K562 (cell line): ENCODE measurements at regions not wholly inside any gene's neighbourhood (a gene's known extent, or its start where the extent isn't known, plus 50 kb on each side); places are given as distances from the start of the nearest gene placed in this dataset.

Source experiments
- ATAC-seq: fragments of 200-7000 bp; cut with Tn5 transposase; 3 replicates; pipeline ENCODE4 v1.9.1; 2020; ENCODE audit warnings: moderate library complexity
- BruUV-seq: library from RNA; stranded (reverse); fragments of 400-500 nt; replicated peaks from 2 replicates; lab custom pipeline; 2021; lab: Mats Ljungman, UMichigan
- CTCF ChIA-PET: fragments of 300-600 bp; formaldehyde crosslinking; extraction: SDS; loops from one replicate; lab custom pipeline; 2021; ENCODE audit warnings: low intra/inter-chr PET ratio; lab: Yijun Ruan, JAX
- POLR2A ChIA-PET: fragments of 300-600, 350-650 bp; sonication (Branson Sonifier 250); formaldehyde crosslinking; extraction: SDS; loops from one replicate; lab custom pipeline; 2021; ENCODE audit warnings: antibody characterized with exemption, inconsistent platforms; lab: Yijun Ruan, JAX
- DNase-seq, 4 experiments: peaks; one replicate each; pipeline versions ENCODE4 v3.0.0 to v3.0.0-alpha.2; 2011 to 2018; ENCODE audit warnings: low spot score in 3 of 4, mixed read lengths in 3 of 4; ENCODE audit errors: extremely low read depth in 1 of 4
- FAIRE-seq: peaks from 2 replicates; lab custom pipeline; 2011; peaks lifted over from hg19 to GRCh38; lab: Jason Lieb, UNC
- H2AFZ ChIP-seq: 2 replicates; pipeline ENCODE4 v1.6.0; 2011; ENCODE audit warnings: low read depth, low read length, control low read depth, inconsistent platforms
- H3K27ac ChIP-seq: fragments of 200-600 bp; 3 replicates; pipeline ENCODE4 v1.8.0; 2011; ENCODE audit warnings: low read depth, mild to moderate bottlenecking, control low read depth, inconsistent platforms, low read length, moderate library complexity, mixed read lengths; ENCODE audit errors: extremely low read depth
- H3K27me3 ChIP-seq, 2 experiments: fragments of 300-600 bp in 1 of 2; 2 replicates in 1 of 2; 3 replicates in 1 of 2; pipeline versions ENCODE4 v1.6.0 to v1.8.0; 2011; ENCODE audit warnings: inconsistent platforms in 2 of 2, low read length in 2 of 2, mild to moderate bottlenecking in 1 of 2, mixed read lengths in 1 of 2, moderate library complexity in 1 of 2; ENCODE audit not compliant: control insufficient read depth in 2 of 2, insufficient read depth in 2 of 2
- H3K36me3 ChIP-seq: fragments of 300-600 bp; 3 replicates; pipeline ENCODE4 v1.8.0; 2011; ENCODE audit warnings: mild to moderate bottlenecking, low read length, inconsistent platforms; ENCODE audit not compliant: control insufficient read depth, insufficient read depth
- H3K4me1 ChIP-seq, 2 experiments: fragments of 200-600 bp in 1 of 2; replicated peaks in 1 of 2; 2 replicates in 1 of 2; 3 replicates in 1 of 2; pipeline versions ENCODE4 v1.5.1 to v1.8.0; 2011; ENCODE audit warnings: inconsistent platforms in 2 of 2, low read length in 2 of 2, mild to moderate bottlenecking in 1 of 2, mixed read lengths in 1 of 2, moderate library complexity in 1 of 2; ENCODE audit not compliant: control insufficient read depth in 2 of 2, insufficient read depth in 2 of 2
- H3K4me2 ChIP-seq: 2 replicates; pipeline ENCODE4 v1.6.1; 2011; ENCODE audit warnings: low read length, control low read depth, inconsistent platforms, mixed read lengths; ENCODE audit not compliant: insufficient read depth
- H3K4me3 ChIP-seq: fragments of 200-600 bp; sonication (generic), shearing (Covaris generic); 2 replicates; pipeline ENCODE4 v1.5.1; 2016; ENCODE audit warnings: control low read depth, inconsistent platforms
- H3K79me2 ChIP-seq: fragments of 200-600 bp; 3 replicates; pipeline ENCODE4 v1.8.0; 2011; ENCODE audit warnings: low read length, inconsistent platforms; ENCODE audit not compliant: control insufficient read depth, insufficient read depth
- H3K9ac ChIP-seq, 2 experiments: 2 replicates each; pipeline versions ENCODE4 v1.6.0 to v1.6.1; 2011; ENCODE audit warnings: low read depth in 2 of 2, low read length in 2 of 2, control low read depth in 1 of 2, inconsistent platforms in 1 of 2, mild to moderate bottlenecking in 1 of 2, mixed read lengths in 1 of 2; ENCODE audit not compliant: insufficient read depth in 1 of 2
- H3K9me1 ChIP-seq: one replicate; pipeline ENCODE4 v1.6.0; 2011; ENCODE audit warnings: inconsistent platforms, mild to moderate bottlenecking, low read length, moderate library complexity; ENCODE audit not compliant: control insufficient read depth, insufficient read depth
- H3K9me3 ChIP-seq: replicated peaks from 2 replicates; pipeline ENCODE4 v1.5.1; 2011; ENCODE audit warnings: low read depth, low read length, inconsistent platforms; ENCODE audit not compliant: control insufficient read depth, insufficient read depth
- H4K20me1 ChIP-seq: replicated peaks from 2 replicates; pipeline ENCODE4 v1.6.1; 2011; ENCODE audit warnings: low read length, inconsistent platforms, mixed read lengths; ENCODE audit not compliant: control insufficient read depth, insufficient read depth
- ATF7 ChIP-seq: fragments of 450-650 bp; IDR thresholded peaks from 2 replicates; pipeline ENCODE4 v1.7.1; 2014; ENCODE audit warnings: mild to moderate bottlenecking, moderate library complexity
- CTCFL ChIP-seq: IDR thresholded peaks from 2 replicates; pipeline ENCODE4 v1.6.1; 2011; ENCODE audit warnings: borderline replicate concordance, low read depth, mild to moderate bottlenecking, moderate library complexity, low read length; ENCODE audit not compliant: insufficient read depth, poor library complexity, severe bottlenecking
- DACH1 ChIP-seq: fragments of 450-650 bp; IDR thresholded peaks from 2 replicates; pipeline ENCODE4 v1.6.1; 2018; ENCODE audit not compliant: partially characterized antibody
- EHMT2 ChIP-seq: fragments of 450-650 bp; IDR thresholded peaks from 2 replicates; pipeline ENCODE4 v1.6.1; 2018; ENCODE audit warnings: antibody characterized with exemption
- EWSR1 ChIP-seq: fragments of 450-650 bp; IDR thresholded peaks from 2 replicates; pipeline ENCODE4 v1.6.1; 2018; ENCODE audit warnings: borderline replicate concordance, mild to moderate bottlenecking, low read depth, moderate library complexity; ENCODE audit not compliant: partially characterized antibody
- GABPA ChIP-seq: fragments of 200-800 bp; sonication (Bioruptor generic); conservative IDR thresholded peaks from 2 replicates; pipeline ENCODE4 v1.6.1; 2016; ENCODE audit warnings: low read depth, missing genetic modification characterization, missing compliant biosample characterization
- GTF2E2 ChIP-seq: fragments of 200-800 bp; sonication (Bioruptor generic); IDR thresholded peaks from 2 replicates; pipeline ENCODE4 v1.6.1; 2016; ENCODE audit warnings: missing genetic modification characterization, missing compliant biosample characterization
- HBP1 ChIP-seq: fragments of 450-650 bp; formaldehyde crosslinking; IDR thresholded peaks from 2 replicates; pipeline ENCODE4 v1.4.0; 2022; ENCODE audit warnings: missing genetic modification characterization
- U2AF2 ChIP-seq: fragments of 200-400 bp; formaldehyde crosslinking; optimal IDR thresholded peaks from 2 replicates; pipeline ENCODE3; 2017; ENCODE audit warnings: low read depth, mild to moderate bottlenecking, low read length
- WHSC1 ChIP-seq: IDR thresholded peaks from one replicate; pipeline ENCODE4 v1.6.1; 2012; ENCODE audit warnings: low read length, control low read depth, inconsistent platforms
- ZFP36 ChIP-seq: fragments of 150-350 bp; IDR thresholded peaks from 2 replicates; pipeline ENCODE4 v1.6.1; 2018; ENCODE audit warnings: low read length, low read depth; ENCODE audit not compliant: partially characterized antibody
- WGBS: fragments of 100-300 bp; shearing (Covaris generic); methylation state at CpG from one replicate; pipeline ENCODE4 v1.1.6; 2016; ENCODE audit warnings: low coverage, mixed read lengths; ENCODE audit not compliant: insufficient coverage; ENCODE audit errors: missing lambda C conversion rate; 5-methylcytosine and 5-hydroxymethylcytosine counted together
- in situ Hi-C: fragments of 300-500 bp; cut with MboI; formaldehyde crosslinking; loops from 4 replicates; pipeline ENCODE4 v1.15.0; 2018; ENCODE audit warnings: inconsistent platforms, mixed read lengths
- intact Hi-C: fragments of 100-400 bp; cut with micrococcal nuclease; formaldehyde crosslinking; loops from 2 replicates; pipeline ENCODE4 v1.14.2; 2022
- TF ChIP-seq, protein P1 (sequence below): fragments of 450-650 bp; formaldehyde crosslinking; IDR thresholded peaks from 2 replicates; pipeline ENCODE4 v1.4.0; 2020; ENCODE audit warnings: mild to moderate bottlenecking, moderate library complexity
- TF ChIP-seq, protein P2 (sequence below): sonication (generic); formaldehyde crosslinking; IDR thresholded peaks from 2 replicates; pipeline ENCODE4 v1.8.0; 2022; ENCODE audit warnings: mild to moderate bottlenecking, missing genetic modification reagents

GRCh38 chr18:1691863-1692262 lies 787.2 kb downstream of the ADCYAP1 start:
- H3K27me3 ChIP-seq, result no peaks in the 10 kb centered on the region
- CTCF ChIA-PET, result no interaction called here
- no peak for FAIRE-seq
- TF ChIP-seq, protein P1, sequence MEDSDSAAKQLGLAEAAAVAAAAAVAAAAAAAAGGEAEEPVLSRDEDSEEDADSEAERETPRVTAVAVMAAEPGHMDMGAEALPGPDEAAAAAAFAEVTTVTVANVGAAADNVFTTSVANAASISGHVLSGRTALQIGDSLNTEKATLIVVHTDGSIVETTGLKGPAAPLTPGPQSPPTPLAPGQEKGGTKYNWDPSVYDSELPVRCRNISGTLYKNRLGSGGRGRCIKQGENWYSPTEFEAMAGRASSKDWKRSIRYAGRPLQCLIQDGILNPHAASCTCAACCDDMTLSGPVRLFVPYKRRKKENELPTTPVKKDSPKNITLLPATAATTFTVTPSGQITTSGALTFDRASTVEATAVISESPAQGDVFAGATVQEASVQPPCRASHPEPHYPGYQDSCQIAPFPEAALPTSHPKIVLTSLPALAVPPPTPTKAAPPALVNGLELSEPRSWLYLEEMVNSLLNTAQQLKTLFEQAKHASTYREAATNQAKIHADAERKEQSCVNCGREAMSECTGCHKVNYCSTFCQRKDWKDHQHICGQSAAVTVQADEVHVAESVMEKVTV, result 0 out of 2 replicates have a peak, but pooled peaks have one; percentile 16
- TF ChIP-seq ZFP36 (no peak), HBP1 (CRISPR knock-in tag) (no peak), CTCFL (no peak), ATF7 (no peak), EHMT2 (no peak), DACH1 (no peak), WHSC1 (no peak), U2AF2 (no peak), EWSR1 (no peak), GTF2E2 (tag) (no peak), GABPA (tag) (peak; percentile 69)
- TF ChIP-seq, protein P2, sequence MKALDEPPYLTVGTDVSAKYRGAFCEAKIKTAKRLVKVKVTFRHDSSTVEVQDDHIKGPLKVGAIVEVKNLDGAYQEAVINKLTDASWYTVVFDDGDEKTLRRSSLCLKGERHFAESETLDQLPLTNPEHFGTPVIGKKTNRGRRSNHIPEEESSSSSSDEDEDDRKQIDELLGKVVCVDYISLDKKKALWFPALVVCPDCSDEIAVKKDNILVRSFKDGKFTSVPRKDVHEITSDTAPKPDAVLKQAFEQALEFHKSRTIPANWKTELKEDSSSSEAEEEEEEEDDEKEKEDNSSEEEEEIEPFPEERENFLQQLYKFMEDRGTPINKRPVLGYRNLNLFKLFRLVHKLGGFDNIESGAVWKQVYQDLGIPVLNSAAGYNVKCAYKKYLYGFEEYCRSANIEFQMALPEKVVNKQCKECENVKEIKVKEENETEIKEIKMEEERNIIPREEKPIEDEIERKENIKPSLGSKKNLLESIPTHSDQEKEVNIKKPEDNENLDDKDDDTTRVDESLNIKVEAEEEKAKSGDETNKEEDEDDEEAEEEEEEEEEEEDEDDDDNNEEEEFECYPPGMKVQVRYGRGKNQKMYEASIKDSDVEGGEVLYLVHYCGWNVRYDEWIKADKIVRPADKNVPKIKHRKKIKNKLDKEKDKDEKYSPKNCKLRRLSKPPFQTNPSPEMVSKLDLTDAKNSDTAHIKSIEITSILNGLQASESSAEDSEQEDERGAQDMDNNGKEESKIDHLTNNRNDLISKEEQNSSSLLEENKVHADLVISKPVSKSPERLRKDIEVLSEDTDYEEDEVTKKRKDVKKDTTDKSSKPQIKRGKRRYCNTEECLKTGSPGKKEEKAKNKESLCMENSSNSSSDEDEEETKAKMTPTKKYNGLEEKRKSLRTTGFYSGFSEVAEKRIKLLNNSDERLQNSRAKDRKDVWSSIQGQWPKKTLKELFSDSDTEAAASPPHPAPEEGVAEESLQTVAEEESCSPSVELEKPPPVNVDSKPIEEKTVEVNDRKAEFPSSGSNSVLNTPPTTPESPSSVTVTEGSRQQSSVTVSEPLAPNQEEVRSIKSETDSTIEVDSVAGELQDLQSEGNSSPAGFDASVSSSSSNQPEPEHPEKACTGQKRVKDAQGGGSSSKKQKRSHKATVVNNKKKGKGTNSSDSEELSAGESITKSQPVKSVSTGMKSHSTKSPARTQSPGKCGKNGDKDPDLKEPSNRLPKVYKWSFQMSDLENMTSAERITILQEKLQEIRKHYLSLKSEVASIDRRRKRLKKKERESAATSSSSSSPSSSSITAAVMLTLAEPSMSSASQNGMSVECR (CRISPR knock-in tag), result no peak

More at GRCh38 chr18:1691863-1692262, 787.2 kb downstream of the ADCYAP1 start:
- Histone ChIP-seq H3K4me2 (no peak overlapping the region), H3K36me3 (no peaks in the 10 kb centered on the region), H3K27ac (no peak overlapping the region), H3K4me1 (no peaks in the 10 kb centered on the region), H3K9ac (no peak overlapping the region), H2AFZ (peak overlapping the region; percentile 22; the same call in 1 of the 2 replicates), H3K4me3 (no peak overlapping the region), H3K9me3 (no peaks in the 10 kb centered on the region), H4K20me1 (no peaks in the 10 kb centered on the region), H3K9me1 (no peaks in the 10 kb centered on the region), H3K79me2 (no peaks in the 10 kb centered on the region)
- no TSS peak for BruUV-seq
- POLR2A ChIA-PET, result interaction anchor here (1.0 kb wide), 1 partner anchor 17 kb away, joined by 4 read pairs; no protein-coding TSS in a partner anchor
- in situ Hi-C loops (no loop called here), intact Hi-C loops (no loop called here)
- 14% methylated on average over 2 of the region's 2 CpGs for WGBS
- ATAC-seq (peak; percentile 53; the same call in 2 of the 3 replicates), DNase-seq (peak in 1 of 4 experiments; percentile 8)
